DOHH2 (cell line): ENCODE measurements at regions not wholly inside any gene's neighbourhood (a gene's known extent, or its start where the extent isn't known, plus 50 kb on each side); places are given as distances from the start of the nearest gene placed in this dataset.

Source experiments
- CTCF ChIP-seq: fragments of 200-600 bp; sonication (generic); IDR thresholded peaks from one replicate; pipeline ENCODE4 v1.5.1; 2014; ENCODE audit warnings: antibody characterized with exemption, mild to moderate bottlenecking, low read depth, low read length; ENCODE audit not compliant: poor library complexity, severe bottlenecking
- EZH2phosphoT487 ChIP-seq: fragments of 200-600 bp; sonication (generic); IDR thresholded peaks from 2 replicates; pipeline ENCODE4 v1.6.1; 2017; ENCODE audit warnings: borderline replicate concordance, mild to moderate bottlenecking, antibody characterized with exemption, low read length, moderate library complexity, mixed read lengths

- no peak for TF ChIP-seq CTCF
- TF ChIP-seq EZH2phosphoT487, result no peak
These were observed 70.5 kb upstream of the SFMBT2 start for GRCh38 chr10:7481368-7481765.
